Peyer's patch (tissue), 4 donors: ENCODE measurements at regions not wholly inside any gene's neighbourhood (a gene's known extent, or its start where the extent isn't known, plus 50 kb on each side); places are given as distances from the start of the nearest gene placed in this dataset.

Source experiments
- POLR2A ChIP-seq, 2 donors: fragments of 450-650 bp; IDR thresholded peaks; one replicate each; pipeline ENCODE4 v1.5.1; 2017; ENCODE audit warnings: antibody characterized with exemption in 2 of 2, mild to moderate bottlenecking in 2 of 2, moderate library complexity in 2 of 2
- TF ChIP-seq, protein P1 (sequence below), 6 experiments: fragments of 450-650 bp in 4 of 6; fragments of 200-600 bp in 2 of 6; sonication (generic) in 1 of 6; IDR thresholded peaks; one replicate each; pipeline ENCODE4 v1.5.1; 2017 to 2019; ENCODE audit warnings: antibody characterized with exemption in 6 of 6, mild to moderate bottlenecking in 3 of 6, moderate library complexity in 1 of 6

DNA sequence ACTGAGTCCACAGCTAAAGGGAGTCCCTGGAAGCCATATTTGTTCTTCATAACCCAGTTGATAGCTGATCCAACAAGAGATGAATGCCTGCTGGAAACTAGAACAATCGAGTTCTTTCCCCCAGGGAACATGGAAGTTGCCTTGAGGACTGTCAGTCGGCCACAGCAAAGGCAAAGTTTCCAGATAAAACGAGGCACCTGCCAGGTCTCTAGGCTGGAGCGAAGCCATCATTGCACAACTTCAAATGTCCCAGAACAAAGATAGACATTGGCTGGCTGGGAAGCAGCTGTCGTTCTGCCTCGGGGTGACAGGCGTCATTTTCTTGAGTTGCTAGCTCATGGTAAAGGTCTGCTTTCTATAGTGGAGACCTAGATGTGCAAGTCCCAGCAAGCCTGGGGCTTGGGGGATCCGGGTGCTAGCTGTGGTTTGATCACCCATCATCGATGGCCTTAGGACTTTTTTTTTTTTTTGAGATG is 184.4 kb upstream of the ZNF217 start:
- TF ChIP-seq POLR2A (IDR thresholded peaks at IDR 0.05): no peak
- TF ChIP-seq, protein P1, sequence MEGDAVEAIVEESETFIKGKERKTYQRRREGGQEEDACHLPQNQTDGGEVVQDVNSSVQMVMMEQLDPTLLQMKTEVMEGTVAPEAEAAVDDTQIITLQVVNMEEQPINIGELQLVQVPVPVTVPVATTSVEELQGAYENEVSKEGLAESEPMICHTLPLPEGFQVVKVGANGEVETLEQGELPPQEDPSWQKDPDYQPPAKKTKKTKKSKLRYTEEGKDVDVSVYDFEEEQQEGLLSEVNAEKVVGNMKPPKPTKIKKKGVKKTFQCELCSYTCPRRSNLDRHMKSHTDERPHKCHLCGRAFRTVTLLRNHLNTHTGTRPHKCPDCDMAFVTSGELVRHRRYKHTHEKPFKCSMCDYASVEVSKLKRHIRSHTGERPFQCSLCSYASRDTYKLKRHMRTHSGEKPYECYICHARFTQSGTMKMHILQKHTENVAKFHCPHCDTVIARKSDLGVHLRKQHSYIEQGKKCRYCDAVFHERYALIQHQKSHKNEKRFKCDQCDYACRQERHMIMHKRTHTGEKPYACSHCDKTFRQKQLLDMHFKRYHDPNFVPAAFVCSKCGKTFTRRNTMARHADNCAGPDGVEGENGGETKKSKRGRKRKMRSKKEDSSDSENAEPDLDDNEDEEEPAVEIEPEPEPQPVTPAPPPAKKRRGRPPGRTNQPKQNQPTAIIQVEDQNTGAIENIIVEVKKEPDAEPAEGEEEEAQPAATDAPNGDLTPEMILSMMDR (IDR thresholded peaks at IDR 0.05): no peak
